H1 (cell line): ENCODE measurements at regions not wholly inside any gene's neighbourhood (a gene's known extent, or its start where the extent isn't known, plus 50 kb on each side); places are given as distances from the start of the nearest gene placed in this dataset.

ENCODE experiments used
- CTCF ChIA-PET: fragments of 300-600 bp; sonication (Branson Sonifier 250); formaldehyde crosslinking; loops from one replicate; lab custom pipeline; 2021; ENCODE audit not compliant: partially characterized antibody; lab: Charles Lee
- POLR2A ChIA-PET: fragments of 300-600 bp; sonication (Branson Sonifier 250); formaldehyde crosslinking; loops from one replicate; lab custom pipeline; 2021; ENCODE audit warnings: inconsistent platforms; ENCODE audit not compliant: partially characterized antibody; lab: Charles Lee
- DNase-seq, 2 experiments: peaks; one replicate each; pipeline versions ENCODE4 v3.0.0 to v3.0.0-alpha.2; 2010 to 2022; ENCODE audit warnings: low spot score in 2 of 2, low read depth in 1 of 2, mixed read lengths in 1 of 2
- FAIRE-seq: peaks from 2 replicates; lab custom pipeline; 2011; peaks lifted over from hg19 to GRCh38; lab: Jason Lieb, UNC
- H2AFZ ChIP-seq: 2 replicates; pipeline ENCODE4 v1.8.1; 2012; ENCODE audit warnings: low read length, inconsistent platforms
- H2AK5ac ChIP-seq: 2 replicates; pipeline ENCODE4 v1.6.1; 2013; ENCODE audit warnings: low read depth, low read length
- H2BK120ac ChIP-seq: replicated peaks from 2 replicates; pipeline ENCODE3; 2013; ENCODE audit warnings: low read depth, low read length, inconsistent platforms
- H2BK12ac ChIP-seq: 2 replicates; pipeline ENCODE4 v1.6.1; 2013; ENCODE audit warnings: low read depth, low read length
- H2BK15ac ChIP-seq: 2 replicates; pipeline ENCODE4 v1.6.1; 2013; ENCODE audit warnings: low read length
- H2BK20ac ChIP-seq: 2 replicates; pipeline ENCODE4 v1.6.1; 2013; ENCODE audit warnings: low read length
- H2BK5ac ChIP-seq: 2 replicates; pipeline ENCODE4 v1.6.1; 2013; ENCODE audit warnings: low read depth, low read length
- H3K14ac ChIP-seq: 2 replicates; pipeline ENCODE4 v1.6.1; 2013; ENCODE audit warnings: inconsistent platforms; ENCODE audit not compliant: insufficient read length
- H3K18ac ChIP-seq: 2 replicates; pipeline ENCODE4 v1.6.1; 2013; ENCODE audit warnings: low read length; ENCODE audit errors: extremely low read depth
- H3K23ac ChIP-seq: 2 replicates; pipeline ENCODE4 v1.6.1; 2013; ENCODE audit warnings: inconsistent platforms; ENCODE audit not compliant: insufficient read length
- H3K23me2 ChIP-seq: 2 replicates; pipeline ENCODE4 v1.6.1; 2013; ENCODE audit warnings: low read depth, low read length
- H3K27ac ChIP-seq: 2 replicates; pipeline ENCODE4 v1.6.1; 2011; ENCODE audit warnings: low read depth, low read length, inconsistent platforms
- H3K27me3 ChIP-seq, 4 experiments: replicated peaks in 1 of 4; 1 replicate in 1 of 4; 2 replicates in 3 of 4; pipeline versions ENCODE4 v1.6.1 to v1.8.1; 2011 to 2013; ENCODE audit warnings: low read length in 3 of 4, mild to moderate bottlenecking in 3 of 4, inconsistent platforms in 2 of 4, mixed read lengths in 2 of 4, moderate library complexity in 1 of 4; ENCODE audit not compliant: control insufficient read depth in 3 of 4, insufficient read depth in 3 of 4; ENCODE audit errors: extremely low read depth in 1 of 4
- H3K36me3 ChIP-seq, 4 experiments: 2 replicates each; pipeline versions ENCODE4 v1.6.1 to v1.8.1; 2011 to 2013; ENCODE audit warnings: mild to moderate bottlenecking in 4 of 4, low read length in 3 of 4, moderate library complexity in 2 of 4, control low read depth in 1 of 4, inconsistent platforms in 1 of 4; ENCODE audit not compliant: insufficient read depth in 4 of 4, control insufficient read depth in 2 of 4
- H3K4ac ChIP-seq: replicated peaks from 2 replicates; pipeline ENCODE3; 2013; ENCODE audit warnings: low read length, low read depth, mixed read lengths, inconsistent platforms; ENCODE audit not compliant: insufficient read length
- H3K4me1 ChIP-seq, 4 experiments: replicated peaks in 1 of 4; 1 replicate in 1 of 4; 2 replicates in 3 of 4; pipeline versions ENCODE4 v1.6.1 to v1.8.1; 2011 to 2013; ENCODE audit warnings: low read length in 3 of 4, inconsistent platforms in 2 of 4, mixed read lengths in 1 of 4; ENCODE audit not compliant: insufficient read depth in 4 of 4, control insufficient read depth in 3 of 4
- H3K4me2 ChIP-seq, 2 experiments: 2 replicates each; pipeline versions ENCODE4 v1.6.1 to v1.8.1; 2011 to 2013; ENCODE audit warnings: low read depth in 2 of 2, low read length in 2 of 2, control low read depth in 1 of 2, inconsistent platforms in 1 of 2, mild to moderate bottlenecking in 1 of 2; ENCODE audit not compliant: insufficient read depth in 1 of 2
- H3K4me3 ChIP-seq, 4 experiments: fragments of 200-600, 300-600 bp in 1 of 4; sonication (generic), shearing (Covaris generic), sonication (Bioruptor Twin) in 1 of 4; 2 replicates each; pipeline versions ENCODE4 v1.5.1 to v1.8.1; 2011 to 2016; ENCODE audit warnings: low read length in 4 of 4, low read depth in 3 of 4, control low read depth in 2 of 4, inconsistent platforms in 2 of 4, mild to moderate bottlenecking in 2 of 4, mixed read lengths in 1 of 4, moderate library complexity in 1 of 4; ENCODE audit not compliant: insufficient read depth in 2 of 4; ENCODE audit errors: extremely low read depth in 1 of 4
- H3K56ac ChIP-seq: replicated peaks from 2 replicates; pipeline ENCODE3; 2013; ENCODE audit warnings: low read depth, mild to moderate bottlenecking, mixed read lengths, low read length, inconsistent platforms; ENCODE audit not compliant: insufficient read length
- H3K79me1 ChIP-seq: 2 replicates; pipeline ENCODE4 v1.6.1; 2013; ENCODE audit warnings: low read depth, low read length, control low read depth
- H3K79me2 ChIP-seq, 2 experiments: 2 replicates each; pipeline versions ENCODE4 v1.6.1 to v1.8.1; 2012 to 2013; ENCODE audit warnings: low read length in 2 of 2, mild to moderate bottlenecking in 2 of 2, inconsistent platforms in 1 of 2; ENCODE audit not compliant: insufficient read depth in 2 of 2, control insufficient read depth in 1 of 2
- H3K9ac ChIP-seq, 4 experiments: replicated peaks in 1 of 4; 1 replicate in 1 of 4; 2 replicates in 3 of 4; pipeline versions ENCODE4 v1.6.1 to v1.8.1; 2011 to 2013; ENCODE audit warnings: low read depth in 3 of 4, low read length in 3 of 4, control low read depth in 2 of 4, mild to moderate bottlenecking in 2 of 4, moderate library complexity in 2 of 4, inconsistent platforms in 1 of 4; ENCODE audit errors: extremely low read depth in 1 of 4
- H3K9me3 ChIP-seq, 2 experiments: 2 replicates each; pipeline versions ENCODE4 v1.6.1 to v1.8.1; 2012 to 2013; ENCODE audit warnings: mild to moderate bottlenecking in 2 of 2, moderate library complexity in 2 of 2, control low read depth in 1 of 2, inconsistent platforms in 1 of 2, low read depth in 1 of 2, low read length in 1 of 2, mixed read lengths in 1 of 2; ENCODE audit not compliant: insufficient read depth in 2 of 2
- H4K20me1 ChIP-seq, 2 experiments: replicated peaks in 1 of 2; 2 replicates each; pipeline versions ENCODE3 to v1.8.1; 2011 to 2013; ENCODE audit warnings: inconsistent platforms in 2 of 2, low read length in 2 of 2, mild to moderate bottlenecking in 1 of 2; ENCODE audit not compliant: insufficient read depth in 2 of 2, control insufficient read depth in 1 of 2
- H4K5ac ChIP-seq: 2 replicates; pipeline ENCODE4 v1.6.1; 2013; ENCODE audit warnings: low read length, low read depth, mixed read lengths, inconsistent platforms; ENCODE audit not compliant: insufficient read length
- H4K8ac ChIP-seq: 2 replicates; pipeline ENCODE4 v1.8.0; 2013; ENCODE audit warnings: mild to moderate bottlenecking, moderate library complexity, low read length, inconsistent platforms; ENCODE audit not compliant: insufficient read depth; ENCODE audit errors: extremely low read depth
- H4K91ac ChIP-seq: replicated peaks from 2 replicates; pipeline ENCODE3; 2013; ENCODE audit warnings: low read length, mixed read lengths, inconsistent platforms; ENCODE audit not compliant: insufficient read length
- BCL11A ChIP-seq, 2 experiments: IDR thresholded peaks; one replicate each; pipeline ENCODE4 v1.6.1; 2011; ENCODE audit warnings: low read depth in 2 of 2, low read length in 2 of 2, mild to moderate bottlenecking in 2 of 2
- CBX8 ChIP-seq: fragments of 300-800, 300-1000 bp; sonication (generic); IDR thresholded peaks from 2 replicates; pipeline ENCODE4 v1.7.1; 2016; ENCODE audit warnings: low read depth, low read length, borderline replicate concordance
- CTCF ChIP-seq, 3 experiments: IDR thresholded peaks; 1 replicate in 2 of 3; 2 replicates in 1 of 3; pipeline versions ENCODE4 v1.5.1 to v1.6.1; 2011; ENCODE audit warnings: low read length in 3 of 3, mild to moderate bottlenecking in 3 of 3, inconsistent platforms in 2 of 3, low read depth in 1 of 3, moderate library complexity in 1 of 3; ENCODE audit not compliant: insufficient read depth in 1 of 3; ENCODE audit errors: control extremely low read depth in 1 of 3
- JUN ChIP-seq: IDR thresholded peaks from 2 replicates; pipeline ENCODE4 v1.6.1; 2011; ENCODE audit warnings: low read depth, mild to moderate bottlenecking, improper control_type of control experiment, low read length
- KDM4A ChIP-seq: IDR thresholded peaks from one replicate; pipeline ENCODE4 v1.7.1; 2012; ENCODE audit warnings: low read depth, mild to moderate bottlenecking, moderate library complexity, low read length, inconsistent platforms; ENCODE audit not compliant: severe bottlenecking
- POLR2A ChIP-seq, 2 experiments: IDR thresholded peaks; 1 replicate in 1 of 2; 2 replicates in 1 of 2; pipeline ENCODE4 v1.6.1; 2011; ENCODE audit warnings: low read depth in 2 of 2, low read length in 2 of 2, mild to moderate bottlenecking in 2 of 2; ENCODE audit errors: control extremely low read depth in 1 of 2
- RBBP5 ChIP-seq: IDR thresholded peaks from 2 replicates; pipeline ENCODE4 v1.7.1; 2012; ENCODE audit warnings: low read depth, mild to moderate bottlenecking, inconsistent platforms, low read length, moderate library complexity, borderline replicate concordance
- RXRA ChIP-seq: IDR thresholded peaks from 2 replicates; pipeline ENCODE4 v1.6.1; 2011; ENCODE audit warnings: low read depth, mild to moderate bottlenecking, low read length, moderate library complexity; ENCODE audit not compliant: insufficient read depth
- SP1 ChIP-seq: IDR thresholded peaks from 2 replicates; pipeline ENCODE4 v1.6.1; 2011; ENCODE audit warnings: low read depth, low read length
- SRF ChIP-seq: IDR thresholded peaks from 2 replicates; pipeline ENCODE4 v1.6.1; 2011; ENCODE audit warnings: mild to moderate bottlenecking, low read depth, low read length, moderate library complexity
- SUZ12 ChIP-seq: fragments of 200-600 bp; sonication (generic); IDR thresholded peaks from 2 replicates; pipeline ENCODE4 v1.6.1; 2012; ENCODE audit warnings: mild to moderate bottlenecking, inconsistent platforms, low read length, moderate library complexity, mixed read lengths
- WGBS, 2 experiments: shearing (Covaris generic) in 1 of 2; methylation state at CpG; one replicate each; pipeline versions ENCODE4 v1.1.6 to v1.1.7; 2013 to 2015; ENCODE audit warnings: low lambda C conversion rate in 2 of 2, mixed read lengths in 2 of 2, inconsistent platforms in 1 of 2, low coverage in 1 of 2, missing lambda C conversion rate in 1 of 2; ENCODE audit not compliant: insufficient replicate concordance in 2 of 2, insufficient coverage in 1 of 2, insufficient read length in 1 of 2; ENCODE audit errors: extremely low coverage in 1 of 2, missing lambda C conversion rate in 1 of 2; 5-methylcytosine and 5-hydroxymethylcytosine counted together
- TF ChIP-seq, protein P1 (sequence below): IDR thresholded peaks from 2 replicates; pipeline ENCODE4 v1.6.1; 2012; ENCODE audit warnings: inconsistent platforms

GRCh38 chr6:88473589-88473988 lies 307.4 kb upstream of the CNR1 start:
- Histone ChIP-seq H3K23me2 (no peaks in the 10 kb centered on the region), H2BK12ac (no peak overlapping the region), H4K8ac (no peak overlapping the region), H3K4ac (no peak overlapping the region), H3K4me3 (no peak overlapping the region), H2AK5ac (no peak overlapping the region), H3K4me2 (no peak overlapping the region), H3K27me3 (no peaks in the 10 kb centered on the region), H2BK20ac (no peak overlapping the region), H2BK5ac (no peak overlapping the region), H4K91ac (no peak overlapping the region), H3K4me1 (peaks cover 0 to 2% (median 1%) of the 10 kb centered on the region in 4 experiments; a peak in 2 of 7 replicates), H3K9ac (no peak overlapping the region), H2BK120ac (no peak overlapping the region), H3K36me3 (no peaks in the 10 kb centered on the region), H4K5ac (no peak overlapping the region), H3K14ac (no peak overlapping the region), H4K20me1 (no peaks in the 10 kb centered on the region), H3K18ac (no peak overlapping the region), H3K27ac (no peak overlapping the region), H3K23ac (no peak overlapping the region), H2AFZ (no peak overlapping the region), H3K79me2 (no peaks in the 10 kb centered on the region), H3K9me3 (peaks cover 5 to 13% of the 10 kb centered on the region in 2 experiments; a peak in 3 of 4 replicates), H2BK15ac (no peak overlapping the region), H3K56ac (no peak overlapping the region), H3K79me1 (no peaks in the 10 kb centered on the region)
- FAIRE-seq: no peak
- 90% methylated on average over 2 of the region's 2 CpGs; no CpG with 5 or more reads in 1 of the 2 experiments for WGBS, 2 experiments
- POLR2A ChIA-PET: no interaction called here
- no peak for DNase-seq
- CTCF ChIA-PET: interaction anchor here (0.8 to 1.8 kb wide), 2 partner anchors 19 to 457 kb away, joined by 3 read pairs; no protein-coding TSS in a partner anchor
- TF ChIP-seq SRF (no peak), RXRA (no peak), POLR2A (IDR thresholded peaks at IDR 0.05; ENCODE audit: control extremely low read depth in 1 of 2, low read depth in 2 of 2, low read length in 2 of 2) (no peak), SUZ12 (no peak), SP1 (no peak), KDM4A (no peak), BCL11A (IDR thresholded peaks at IDR 0.05; ENCODE audit: low read depth in 2 of 2, low read length in 2 of 2) (no peak), RBBP5 (no peak), CTCF (IDR thresholded peaks at IDR 0.05; ENCODE audit: control extremely low read depth in 1 of 3, insufficient read depth in 1 of 3, low read depth in 1 of 3, low read length in 3 of 3) (no peak), JUN (no peak), CBX8 (no peak)
- TF ChIP-seq, protein P1, sequence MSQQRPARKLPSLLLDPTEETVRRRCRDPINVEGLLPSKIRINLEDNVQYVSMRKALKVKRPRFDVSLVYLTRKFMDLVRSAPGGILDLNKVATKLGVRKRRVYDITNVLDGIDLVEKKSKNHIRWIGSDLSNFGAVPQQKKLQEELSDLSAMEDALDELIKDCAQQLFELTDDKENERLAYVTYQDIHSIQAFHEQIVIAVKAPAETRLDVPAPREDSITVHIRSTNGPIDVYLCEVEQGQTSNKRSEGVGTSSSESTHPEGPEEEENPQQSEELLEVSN: no peak
